ENCODE measurements at regions not wholly inside any gene's neighbourhood (a gene's known extent, or its start where the extent isn't known, plus 50 kb on each side); places are given as distances from the start of the nearest gene placed in this dataset.
A peak's percentile ranks its signal among the peaks of the same experiment; 100 is the strongest.

DNA sequence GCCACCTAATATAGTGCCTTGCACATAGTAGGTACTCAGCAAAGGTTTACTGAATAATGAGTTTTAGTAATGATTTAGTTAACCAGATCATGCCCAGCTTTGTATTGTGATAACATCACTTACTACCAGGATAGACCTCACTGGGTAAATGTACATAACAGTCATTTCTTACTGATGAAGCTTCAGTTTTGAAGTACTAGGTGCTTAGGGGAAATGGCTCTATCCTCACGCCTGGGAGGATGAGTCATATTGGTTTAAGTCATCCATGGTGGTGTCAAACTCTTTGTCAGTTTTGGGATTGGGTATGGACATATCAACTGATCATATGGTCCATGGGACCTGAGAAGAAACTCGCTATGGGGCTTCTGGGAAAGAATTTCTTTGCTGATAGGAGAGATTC, 90.6 kb upstream of the USP24 start:
- no peaks in the 10 kb centered on the region for H3K27me3 ChIP-seq (ENCODE audit: control insufficient read depth in 3 of 3, insufficient read depth in 3 of 3, low read length in 2 of 3)
- no peak overlapping the region for H3K4me3 ChIP-seq
- 59 to 61% methylated on average over 2 of the region's 2 CpGs for WGBS, 2 donors
- no peak for ATAC-seq (ENCODE audit: insufficient read depth, low FRiP score)
- no peaks in the 10 kb centered on the region for H3K36me3 ChIP-seq (ENCODE audit: control insufficient read depth in 4 of 4, insufficient read depth in 4 of 4, low read length in 4 of 4)
- peaks cover 0 to 4% (median under 1%) of the 10 kb centered on the region in 5 donors for H3K4me1 ChIP-seq (ENCODE audit: control insufficient read depth in 5 of 5, insufficient read depth in 5 of 5, low read length in 5 of 5)
- TF ChIP-seq, protein P1, sequence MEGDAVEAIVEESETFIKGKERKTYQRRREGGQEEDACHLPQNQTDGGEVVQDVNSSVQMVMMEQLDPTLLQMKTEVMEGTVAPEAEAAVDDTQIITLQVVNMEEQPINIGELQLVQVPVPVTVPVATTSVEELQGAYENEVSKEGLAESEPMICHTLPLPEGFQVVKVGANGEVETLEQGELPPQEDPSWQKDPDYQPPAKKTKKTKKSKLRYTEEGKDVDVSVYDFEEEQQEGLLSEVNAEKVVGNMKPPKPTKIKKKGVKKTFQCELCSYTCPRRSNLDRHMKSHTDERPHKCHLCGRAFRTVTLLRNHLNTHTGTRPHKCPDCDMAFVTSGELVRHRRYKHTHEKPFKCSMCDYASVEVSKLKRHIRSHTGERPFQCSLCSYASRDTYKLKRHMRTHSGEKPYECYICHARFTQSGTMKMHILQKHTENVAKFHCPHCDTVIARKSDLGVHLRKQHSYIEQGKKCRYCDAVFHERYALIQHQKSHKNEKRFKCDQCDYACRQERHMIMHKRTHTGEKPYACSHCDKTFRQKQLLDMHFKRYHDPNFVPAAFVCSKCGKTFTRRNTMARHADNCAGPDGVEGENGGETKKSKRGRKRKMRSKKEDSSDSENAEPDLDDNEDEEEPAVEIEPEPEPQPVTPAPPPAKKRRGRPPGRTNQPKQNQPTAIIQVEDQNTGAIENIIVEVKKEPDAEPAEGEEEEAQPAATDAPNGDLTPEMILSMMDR (IDR thresholded peaks at IDR 0.05; ENCODE audit: control extremely low read depth, extremely low read depth), result no peak
- no peak overlapping the region for H3K27ac ChIP-seq (ENCODE audit: low read depth in 1 of 2, low read length in 1 of 2)
- no peak overlapping the region for H3K9ac ChIP-seq (ENCODE audit: insufficient read depth in 1 of 2, low read length in 2 of 2)
- no peaks in the 10 kb centered on the region for H3K9me3 ChIP-seq (ENCODE audit: control insufficient read depth in 4 of 4, insufficient read depth in 3 of 4, low read length in 3 of 4)
- DNase-seq, result no peak

DNA sequence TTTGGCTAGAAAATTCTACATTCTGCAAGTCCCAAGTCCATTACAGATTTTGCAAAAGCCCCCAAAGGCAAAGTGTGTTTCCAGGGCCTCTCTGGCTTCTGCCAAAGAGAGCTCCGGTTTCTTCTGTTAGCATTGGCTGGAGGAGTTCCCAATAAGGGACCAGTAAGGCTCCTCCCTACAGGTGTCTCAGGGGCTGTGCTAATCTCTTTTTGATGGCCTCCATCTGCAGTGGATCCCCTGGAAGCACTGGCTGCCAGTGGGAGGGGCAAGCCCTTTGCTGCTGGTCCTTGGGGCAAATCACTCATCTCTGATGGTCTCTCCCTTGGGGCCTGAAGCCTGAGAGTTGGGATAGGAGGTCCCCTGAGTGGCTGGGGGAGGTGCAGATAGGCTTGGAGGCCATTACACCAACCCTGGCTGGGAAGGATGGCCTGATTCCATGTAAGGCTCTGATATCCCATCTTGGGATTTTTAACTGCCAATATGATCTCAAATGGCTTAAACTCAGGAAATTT, 89.1 kb upstream of the USP24 start:
- Histone ChIP-seq H3K27ac (ENCODE audit: low read depth in 1 of 2, low read length in 1 of 2) (no peak overlapping the region), H3K27me3 (ENCODE audit: control insufficient read depth in 3 of 3, insufficient read depth in 3 of 3, low read length in 2 of 3) (no peaks in the 10 kb centered on the region), H3K4me1 (ENCODE audit: control insufficient read depth in 5 of 5, insufficient read depth in 5 of 5, low read length in 5 of 5) (peaks cover 0 to 4% (median 0%) of the 10 kb centered on the region in 5 donors), H3K36me3 (ENCODE audit: control insufficient read depth in 4 of 4, insufficient read depth in 4 of 4, low read length in 4 of 4) (no peaks in the 10 kb centered on the region), H3K4me3 (no peak overlapping the region), H3K9ac (ENCODE audit: insufficient read depth in 1 of 2, low read length in 2 of 2) (no peak overlapping the region), H3K9me3 (ENCODE audit: control insufficient read depth in 4 of 4, insufficient read depth in 3 of 4, low read length in 3 of 4) (no peaks in the 10 kb centered on the region)
- TF ChIP-seq, protein P1 (IDR thresholded peaks at IDR 0.05; ENCODE audit: control extremely low read depth, extremely low read depth), result no peak
- 51 to 86% methylated on average over 1 of the region's 1 CpG for WGBS, 2 donors
- no peak for ATAC-seq (ENCODE audit: insufficient read depth, low FRiP score)
- peak; percentile 25 to 69 (median 57) for DNase-seq

DNA sequence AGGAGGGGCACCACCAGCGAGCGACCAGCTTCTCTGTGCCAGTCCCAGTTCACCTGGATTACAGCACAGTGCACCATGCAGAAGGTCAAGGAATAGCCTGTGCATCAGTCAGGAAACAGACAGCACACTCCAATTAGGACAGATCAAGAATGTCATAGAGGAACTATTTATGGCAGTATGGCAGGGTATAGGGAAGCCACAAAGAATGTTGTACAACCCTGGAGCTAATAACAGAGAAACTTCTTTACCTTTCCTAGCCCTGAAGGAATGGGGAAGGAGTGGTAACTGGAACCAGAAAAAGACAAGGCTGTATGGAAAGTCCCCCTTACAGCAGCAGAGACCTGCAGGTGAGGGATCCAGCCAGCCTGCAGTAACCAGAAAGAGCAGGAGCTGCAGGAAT, 87.8 kb upstream of the USP24 start:
- 98 to 100% methylated on average over 2 of the region's 2 CpGs for WGBS, 2 donors
- H3K4me3 ChIP-seq, result no peak overlapping the region
- H3K4me1 ChIP-seq (ENCODE audit: control insufficient read depth in 5 of 5, insufficient read depth in 5 of 5, low read length in 5 of 5), result no peaks in the 10 kb centered on the region
- no peaks in the 10 kb centered on the region for H3K36me3 ChIP-seq (ENCODE audit: control insufficient read depth in 4 of 4, insufficient read depth in 4 of 4, low read length in 4 of 4)
- H3K9ac ChIP-seq (ENCODE audit: insufficient read depth in 1 of 2, low read length in 2 of 2), result no peak overlapping the region
- no peaks in the 10 kb centered on the region for H3K9me3 ChIP-seq (ENCODE audit: control insufficient read depth in 4 of 4, insufficient read depth in 3 of 4, low read length in 3 of 4)
- TF ChIP-seq, protein P1 (IDR thresholded peaks at IDR 0.05; ENCODE audit: control extremely low read depth, extremely low read depth), result no peak
- ATAC-seq (ENCODE audit: insufficient read depth, low FRiP score) (no peak), DNase-seq (no peak)
- no peaks in the 10 kb centered on the region for H3K27me3 ChIP-seq (ENCODE audit: control insufficient read depth in 3 of 3, insufficient read depth in 3 of 3, low read length in 2 of 3)
- no peak overlapping the region for H3K27ac ChIP-seq (ENCODE audit: low read depth in 1 of 2, low read length in 1 of 2)

DNA sequence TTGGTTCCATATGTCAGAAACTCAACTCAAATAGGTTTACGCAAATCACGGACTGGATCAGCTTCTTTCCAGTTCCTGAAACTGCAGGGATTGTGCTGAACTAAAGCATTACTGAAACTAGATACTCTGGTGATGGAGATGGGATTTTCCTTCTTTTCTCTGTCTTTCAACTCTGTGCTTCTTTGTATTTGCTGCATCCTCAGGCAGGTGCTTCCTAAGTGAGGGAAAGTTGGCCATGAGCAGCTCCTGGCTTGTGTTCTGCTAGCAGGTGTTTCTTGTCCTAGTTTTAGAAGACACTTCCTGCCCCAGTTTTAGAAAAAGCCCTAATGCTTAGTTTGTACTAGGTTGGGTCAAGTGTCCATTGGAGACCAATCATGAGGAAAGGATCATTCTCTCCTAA, 86.7 kb upstream of the USP24 start:
- Histone ChIP-seq H3K4me3 (no peak overlapping the region), H3K9me3 (ENCODE audit: control insufficient read depth in 4 of 4, insufficient read depth in 3 of 4, low read length in 3 of 4) (no peaks in the 10 kb centered on the region), H3K9ac (ENCODE audit: insufficient read depth in 1 of 2, low read length in 2 of 2) (no peak overlapping the region), H3K4me1 (ENCODE audit: control insufficient read depth in 5 of 5, insufficient read depth in 5 of 5, low read length in 5 of 5) (no peaks in the 10 kb centered on the region), H3K27me3 (ENCODE audit: control insufficient read depth in 3 of 3, insufficient read depth in 3 of 3, low read length in 2 of 3) (no peaks in the 10 kb centered on the region), H3K36me3 (ENCODE audit: control insufficient read depth in 4 of 4, insufficient read depth in 4 of 4, low read length in 4 of 4) (no peaks in the 10 kb centered on the region), H3K27ac (ENCODE audit: low read depth in 1 of 2, low read length in 1 of 2) (no peak overlapping the region)
- ATAC-seq (ENCODE audit: insufficient read depth, low FRiP score), result no peak
- WGBS, 2 donors, result 91 to 93% methylated on average over 2 of the region's 2 CpGs
- TF ChIP-seq, protein P1 (IDR thresholded peaks at IDR 0.05; ENCODE audit: control extremely low read depth, extremely low read depth), result no peak
- DNase-seq, result no peak
